ENCODE measurements at regions not wholly inside any gene's neighbourhood (a gene's known extent, or its start where the extent isn't known, plus 50 kb on each side); places are given as distances from the start of the nearest gene placed in this dataset.

DNA sequence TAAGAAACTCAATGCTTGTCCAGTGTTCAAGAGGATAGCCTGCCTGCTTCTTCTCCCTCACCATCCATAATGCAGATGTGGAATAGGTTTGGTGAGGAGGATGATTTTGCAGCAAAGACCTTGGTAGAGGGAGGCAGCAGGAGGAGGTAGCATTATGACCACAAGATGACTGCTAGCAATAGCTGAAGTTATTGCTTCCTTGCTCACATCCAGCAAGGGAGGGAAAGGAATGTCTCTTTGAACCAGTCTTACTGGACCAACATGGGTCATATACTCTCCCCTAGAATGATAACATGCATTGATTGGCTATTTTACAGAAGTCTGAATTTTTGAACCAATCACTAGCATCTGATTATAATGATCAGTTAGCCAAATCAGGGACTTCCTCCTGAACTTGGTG, 607.6 kb downstream of the EBF1 start:
- TF ChIP-seq, protein P1, sequence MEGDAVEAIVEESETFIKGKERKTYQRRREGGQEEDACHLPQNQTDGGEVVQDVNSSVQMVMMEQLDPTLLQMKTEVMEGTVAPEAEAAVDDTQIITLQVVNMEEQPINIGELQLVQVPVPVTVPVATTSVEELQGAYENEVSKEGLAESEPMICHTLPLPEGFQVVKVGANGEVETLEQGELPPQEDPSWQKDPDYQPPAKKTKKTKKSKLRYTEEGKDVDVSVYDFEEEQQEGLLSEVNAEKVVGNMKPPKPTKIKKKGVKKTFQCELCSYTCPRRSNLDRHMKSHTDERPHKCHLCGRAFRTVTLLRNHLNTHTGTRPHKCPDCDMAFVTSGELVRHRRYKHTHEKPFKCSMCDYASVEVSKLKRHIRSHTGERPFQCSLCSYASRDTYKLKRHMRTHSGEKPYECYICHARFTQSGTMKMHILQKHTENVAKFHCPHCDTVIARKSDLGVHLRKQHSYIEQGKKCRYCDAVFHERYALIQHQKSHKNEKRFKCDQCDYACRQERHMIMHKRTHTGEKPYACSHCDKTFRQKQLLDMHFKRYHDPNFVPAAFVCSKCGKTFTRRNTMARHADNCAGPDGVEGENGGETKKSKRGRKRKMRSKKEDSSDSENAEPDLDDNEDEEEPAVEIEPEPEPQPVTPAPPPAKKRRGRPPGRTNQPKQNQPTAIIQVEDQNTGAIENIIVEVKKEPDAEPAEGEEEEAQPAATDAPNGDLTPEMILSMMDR (optimal IDR thresholded peaks at IDR 0.05 in 1 of 3, IDR thresholded peaks at IDR 0.05 in 1 of 3, conservative IDR thresholded peaks at IDR 0.05 in 1 of 3; ENCODE audit: extremely low read depth in 1 of 3, insufficient read depth in 2 of 3, low read length in 3 of 3): no peak
- TF ChIP-seq EZH2 (IDR thresholded peaks at IDR 0.05; ENCODE audit: low read length): no peak

Measured in keratinocyte (primary cell).